MG63 (cell line): ENCODE measurements at regions not wholly inside any gene's neighbourhood (a gene's known extent, or its start where the extent isn't known, plus 50 kb on each side); places are given as distances from the start of the nearest gene placed in this dataset.
A peak's percentile ranks its signal among the peaks of the same experiment; 100 is the strongest.

Experiments
- DNase-seq: peaks from one replicate; pipeline ENCODE4 v3.0.0-alpha.2; 2020
- H3K27me3 ChIP-seq: fragments of 250-450 bp; sonication (Bioruptor Pico); 2 replicates; pipeline ENCODE4 v1.5.1; 2020; ENCODE audit warnings: mild to moderate bottlenecking, moderate library complexity
- H3K36me3 ChIP-seq: fragments of 250-450 bp; sonication (Bioruptor Pico); 2 replicates; pipeline ENCODE4 v1.5.1; 2020; ENCODE audit warnings: mild to moderate bottlenecking, moderate library complexity
- H3K4me3 ChIP-seq: fragments of 250-450 bp; sonication (Bioruptor Pico); 2 replicates; pipeline ENCODE4 v1.5.1; 2020; ENCODE audit warnings: mild to moderate bottlenecking, moderate library complexity
- H3K9me3 ChIP-seq: fragments of 250-450 bp; sonication (Bioruptor Pico); 2 replicates; pipeline ENCODE4 v1.5.1; 2020; ENCODE audit warnings: mild to moderate bottlenecking, moderate library complexity

- Histone ChIP-seq H3K36me3 (no peaks in the 10 kb centered on the region), H3K27me3 (no peaks in the 10 kb centered on the region), H3K9me3 (no peaks in the 10 kb centered on the region), H3K4me3 (no peak overlapping the region)
- DNase-seq: no peak
Measured at GRCh38 chr6:156150391-156150790, 626.8 kb upstream of the ARID1B start.

- DNase-seq: no peak
Measured at GRCh38 chr6:156146891-156147290, 630.3 kb upstream of the ARID1B start.

GRCh38 chr6:156131221-156131903 is 645.8 kb upstream of the ARID1B start:
- no peaks in the 10 kb centered on the region for H3K9me3 ChIP-seq
- no peak overlapping the region for H3K4me3 ChIP-seq
- no peaks in the 10 kb centered on the region for H3K36me3 ChIP-seq
- no peaks in the 10 kb centered on the region for H3K27me3 ChIP-seq
- DNase-seq: no peak

More at GRCh38 chr6:156146891-156147290, 630.3 kb upstream of the ARID1B start:
- Histone ChIP-seq H3K4me3 (no peak overlapping the region), H3K36me3 (no peaks in the 10 kb centered on the region), H3K9me3 (no peaks in the 10 kb centered on the region), H3K27me3 (no peaks in the 10 kb centered on the region)

- Histone ChIP-seq H3K27me3 (no peaks in the 10 kb centered on the region), H3K9me3 (no peaks in the 10 kb centered on the region)
- DNase-seq: no peak
Measured at GRCh38 chr6:156126535-156126934, 650.6 kb upstream of the ARID1B start.

GRCh38 chr6:156125844-156126243 is 651.3 kb upstream of the ARID1B start:
- H3K9me3 ChIP-seq: no peaks in the 10 kb centered on the region
- H3K4me3 ChIP-seq: no peak overlapping the region
- no peaks in the 10 kb centered on the region for H3K27me3 ChIP-seq
- no peaks in the 10 kb centered on the region for H3K36me3 ChIP-seq
- DNase-seq: no peak

More at GRCh38 chr6:156126535-156126934, 650.6 kb upstream of the ARID1B start:
- H3K4me3 ChIP-seq: no peak overlapping the region
- H3K36me3 ChIP-seq: no peaks in the 10 kb centered on the region

GRCh38 chr6:156123731-156124130 is 653.4 kb upstream of the ARID1B start:
- no peak for DNase-seq
- H3K9me3 ChIP-seq: no peaks in the 10 kb centered on the region

GRCh38 chr6:156121973-156122372 is 655.2 kb upstream of the ARID1B start:
- Histone ChIP-seq H3K9me3 (no peaks in the 10 kb centered on the region), H3K27me3 (no peaks in the 10 kb centered on the region), H3K36me3 (no peaks in the 10 kb centered on the region), H3K4me3 (no peak overlapping the region)
- DNase-seq: no peak

More at GRCh38 chr6:156123731-156124130, 653.4 kb upstream of the ARID1B start:
- no peak overlapping the region for H3K4me3 ChIP-seq
- no peaks in the 10 kb centered on the region for H3K27me3 ChIP-seq
- no peaks in the 10 kb centered on the region for H3K36me3 ChIP-seq

GRCh38 chr6:156114541-156114940 is 658.9 kb upstream of the NOX3 start:
- Histone ChIP-seq H3K36me3 (no peaks in the 10 kb centered on the region), H3K4me3 (no peak overlapping the region), H3K27me3 (no peaks in the 10 kb centered on the region), H3K9me3 (no peaks in the 10 kb centered on the region)
- DNase-seq: no peak

- no peak overlapping the region for H3K4me3 ChIP-seq
- H3K27me3 ChIP-seq: no peaks in the 10 kb centered on the region
- no peak for DNase-seq
- no peaks in the 10 kb centered on the region for H3K36me3 ChIP-seq
- H3K9me3 ChIP-seq: no peaks in the 10 kb centered on the region
Measured at GRCh38 chr6:156113631-156114030, 658.0 kb upstream of the NOX3 start.

- no peak for DNase-seq
- H3K36me3 ChIP-seq: no peaks in the 10 kb centered on the region
- H3K4me3 ChIP-seq: no peak overlapping the region
- H3K9me3 ChIP-seq: no peaks in the 10 kb centered on the region
- H3K27me3 ChIP-seq: no peaks in the 10 kb centered on the region
Measured at GRCh38 chr6:156111913-156112312, 656.3 kb upstream of the NOX3 start.

- no peaks in the 10 kb centered on the region for H3K27me3 ChIP-seq
- no peaks in the 10 kb centered on the region for H3K9me3 ChIP-seq
- no peaks in the 10 kb centered on the region for H3K36me3 ChIP-seq
- H3K4me3 ChIP-seq: no peak overlapping the region
- no peak for DNase-seq
Measured at GRCh38 chr6:156110249-156110648, 654.6 kb upstream of the NOX3 start.

GRCh38 chr6:156109713-156110112 is 654.1 kb upstream of the NOX3 start:
- Histone ChIP-seq H3K27me3 (no peaks in the 10 kb centered on the region), H3K36me3 (no peaks in the 10 kb centered on the region), H3K9me3 (no peaks in the 10 kb centered on the region), H3K4me3 (no peak overlapping the region)
- no peak for DNase-seq

- H3K36me3 ChIP-seq: no peaks in the 10 kb centered on the region
- H3K4me3 ChIP-seq: no peak overlapping the region
- no peaks in the 10 kb centered on the region for H3K27me3 ChIP-seq
- no peak for DNase-seq
- H3K9me3 ChIP-seq: no peaks in the 10 kb centered on the region
Measured at GRCh38 chr6:156107624-156108101, 652.0 kb upstream of the NOX3 start.

- peak; percentile 1 for DNase-seq
- H3K4me3 ChIP-seq: no peak overlapping the region
- H3K36me3 ChIP-seq: no peaks in the 10 kb centered on the region
- H3K9me3 ChIP-seq: no peaks in the 10 kb centered on the region
- no peaks in the 10 kb centered on the region for H3K27me3 ChIP-seq
Measured at GRCh38 chr6:156102129-156102528, 646.5 kb upstream of the NOX3 start.

GRCh38 chr6:156098839-156099238 is 643.2 kb upstream of the NOX3 start:
- Histone ChIP-seq H3K36me3 (no peaks in the 10 kb centered on the region), H3K27me3 (no peaks in the 10 kb centered on the region), H3K4me3 (no peak overlapping the region), H3K9me3 (no peaks in the 10 kb centered on the region)
- no peak for DNase-seq

GRCh38 chr6:156087487-156087886 is 631.8 kb upstream of the NOX3 start:
- DNase-seq: no peak
- no peaks in the 10 kb centered on the region for H3K36me3 ChIP-seq
- H3K9me3 ChIP-seq: peaks cover 4% of the 10 kb centered on the region; the same call in 1 of the 2 replicates
- no peaks in the 10 kb centered on the region for H3K27me3 ChIP-seq
- H3K4me3 ChIP-seq: no peak overlapping the region

GRCh38 chr6:156082012-156082411 is 626.4 kb upstream of the NOX3 start:
- H3K4me3 ChIP-seq: no peak overlapping the region
- no peak for DNase-seq

GRCh38 chr6:156080371-156080770 is 624.7 kb upstream of the NOX3 start:
- DNase-seq: no peak
- H3K36me3 ChIP-seq: no peaks in the 10 kb centered on the region
- H3K27me3 ChIP-seq: no peaks in the 10 kb centered on the region
- H3K9me3 ChIP-seq: no peaks in the 10 kb centered on the region
- no peak overlapping the region for H3K4me3 ChIP-seq

More at GRCh38 chr6:156082012-156082411, 626.4 kb upstream of the NOX3 start:
- no peaks in the 10 kb centered on the region; the same call in 1 of the 2 replicates for H3K9me3 ChIP-seq
- H3K27me3 ChIP-seq: no peaks in the 10 kb centered on the region
- no peaks in the 10 kb centered on the region for H3K36me3 ChIP-seq
